HepG2 (cell line): ENCODE measurements at regions not wholly inside any gene's neighbourhood (a gene's known extent, or its start where the extent isn't known, plus 50 kb on each side); places are given as distances from the start of the nearest gene placed in this dataset.

ENCODE experiments used
- CREB1 ChIP-seq, 2 experiments: fragments of 450-650 bp in 1 of 2; IDR thresholded peaks; 2 replicates each; pipeline ENCODE4 v1.6.1; 2016 to 2017; ENCODE audit warnings: control low read depth in 1 of 2, mild to moderate bottlenecking in 1 of 2, missing compliant biosample characterization in 1 of 2, missing genetic modification characterization in 1 of 2
- ERF ChIP-seq: IDR thresholded peaks from 2 replicates; pipeline ENCODE4 v1.6.1; 2018; ENCODE audit warnings: missing biosample characterization, missing genetic modification reagents
- FOXO1 ChIP-seq: sonication (generic); formaldehyde crosslinking; IDR thresholded peaks from 2 replicates; pipeline ENCODE4 v1.4.0; 2020; ENCODE audit warnings: missing genetic modification reagents
- HNF4A ChIP-seq: sonication (generic); formaldehyde crosslinking; IDR thresholded peaks from 2 replicates; pipeline ENCODE4 v1.4.0; 2020; ENCODE audit warnings: missing genetic modification reagents
- HOMEZ ChIP-seq: IDR thresholded peaks from 2 replicates; pipeline ENCODE4 v1.6.1; 2016; ENCODE audit warnings: low read depth
- IKZF5 ChIP-seq: IDR thresholded peaks from 2 replicates; pipeline ENCODE4 v1.6.1; 2018; ENCODE audit warnings: missing genetic modification reagents, mild to moderate bottlenecking, missing compliant biosample characterization
- MEIS2 ChIP-seq: sonication (generic); formaldehyde crosslinking; IDR thresholded peaks from 2 replicates; pipeline ENCODE4 v1.9.0; 2021; ENCODE audit warnings: mild to moderate bottlenecking, missing genetic modification reagents
- MTA3 ChIP-seq: sonication (generic); formaldehyde crosslinking; IDR thresholded peaks from 2 replicates; pipeline ENCODE4 v1.4.0; 2020; ENCODE audit warnings: missing genetic modification reagents
- MXD3 ChIP-seq: IDR thresholded peaks from 2 replicates; pipeline ENCODE4 v1.6.1; 2016; ENCODE audit warnings: mild to moderate bottlenecking, missing biosample characterization, missing genetic modification reagents
- NAIF1 ChIP-seq: sonication (generic); formaldehyde crosslinking; IDR thresholded peaks from 2 replicates; pipeline ENCODE4 v1.5.0; 2020; ENCODE audit warnings: mild to moderate bottlenecking, missing genetic modification reagents, borderline replicate concordance
- NR2F2 ChIP-seq: IDR thresholded peaks from 2 replicates; pipeline ENCODE4 v1.6.1; 2012; ENCODE audit warnings: low read depth, inconsistent platforms, borderline replicate concordance
- RBFOX2 ChIP-seq: fragments of 200-400 bp; formaldehyde crosslinking; IDR thresholded peaks from 2 replicates; pipeline ENCODE4 v1.6.1; 2017; ENCODE audit warnings: low read depth, mild to moderate bottlenecking, low read length
- RXRB ChIP-seq: IDR thresholded peaks from 2 replicates; pipeline ENCODE4 v1.6.1; 2016; ENCODE audit warnings: borderline replicate concordance, missing genetic modification reagents, missing compliant biosample characterization
- SNAPC5 ChIP-seq: sonication (generic); formaldehyde crosslinking; IDR thresholded peaks from 2 replicates; pipeline ENCODE4 v1.8.1; 2023; ENCODE audit warnings: mild to moderate bottlenecking, missing genetic modification reagents, borderline replicate concordance
- SPEN ChIP-seq: sonication (generic); formaldehyde crosslinking; IDR thresholded peaks from 2 replicates; pipeline ENCODE4 v1.5.1; 2020; ENCODE audit warnings: low read depth, mild to moderate bottlenecking, missing genetic modification reagents
- SSRP1 ChIP-seq: IDR thresholded peaks from 2 replicates; pipeline ENCODE4 v1.6.1; 2016; ENCODE audit warnings: control low read depth
- STAG1 ChIP-seq: sonication (generic); formaldehyde crosslinking; IDR thresholded peaks from 2 replicates; pipeline ENCODE4 v1.4.0; 2020; ENCODE audit warnings: missing genetic modification reagents
- TFAP4 ChIP-seq: sonication (generic); IDR thresholded peaks from 2 replicates; pipeline ENCODE4 v1.6.1; 2016; ENCODE audit warnings: low read depth, borderline replicate concordance
- TRIM24 ChIP-seq: sonication (generic); formaldehyde crosslinking; IDR thresholded peaks from 2 replicates; pipeline ENCODE4 v1.8.0; 2022; ENCODE audit warnings: mild to moderate bottlenecking, missing genetic modification reagents
- ZEB1 ChIP-seq: IDR thresholded peaks from 2 replicates; pipeline ENCODE4 v1.6.1; 2012; ENCODE audit warnings: mild to moderate bottlenecking, low read depth, inconsistent platforms; ENCODE audit not compliant: insufficient replicate concordance
- ZFAT ChIP-seq: sonication (generic); formaldehyde crosslinking; conservative IDR thresholded peaks from 2 replicates; pipeline ENCODE4 v1.8.1; 2023; ENCODE audit warnings: missing genetic modification reagents, inconsistent platforms
- ZNF143 ChIP-seq: sonication (generic); formaldehyde crosslinking; IDR thresholded peaks from 2 replicates; pipeline ENCODE4 v1.4.0; 2020; ENCODE audit warnings: missing genetic modification reagents
- ZNF331 ChIP-seq: sonication (generic); formaldehyde crosslinking; IDR thresholded peaks from 2 replicates; pipeline ENCODE4 v1.4.0; 2020; ENCODE audit warnings: missing genetic modification reagents
- ZNF772 ChIP-seq: sonication (generic); formaldehyde crosslinking; IDR thresholded peaks from 2 replicates; pipeline ENCODE4 v1.5.0; 2020; ENCODE audit warnings: mild to moderate bottlenecking, missing genetic modification reagents
- ZUFSP ChIP-seq: sonication (generic); formaldehyde crosslinking; IDR thresholded peaks from 2 replicates; pipeline ENCODE4 v1.9.0; 2021; ENCODE audit warnings: missing genetic modification reagents, mild to moderate bottlenecking, borderline replicate concordance

GRCh38 chr10:78774999-78775711 lies 293.6 kb upstream of the ZMIZ1 start (continued):
- TF ChIP-seq MXD3 (CRISPR knock-in tag) (0 out of 2 replicates have a peak, but pooled peaks have one; percentile 31), TFAP4 (peak; percentile 89), RBFOX2 (no peak), FOXO1 (CRISPR knock-in tag) (no peak; the same call in 1 of the 2 replicates), ZNF772 (CRISPR knock-in tag) (0 out of 2 replicates have a peak, but pooled peaks have one; percentile 33), HNF4A (CRISPR knock-in tag) (peak; percentile 94), HOMEZ (CRISPR knock-in tag) (no peak), TRIM24 (CRISPR knock-in tag) (no peak), MEIS2 (CRISPR knock-in tag) (0 out of 2 replicates have a peak, but pooled peaks have one; percentile 51), SPEN (peak; percentile 29; the same call in 1 of the 2 replicates), ZEB1 (peak; percentile 34), CREB1 (IDR thresholded peaks at IDR 0.05) (peak; percentile 53; the same call in 1 of the 2 replicates), CREB1 (CRISPR knock-in tag; IDR thresholded peaks at IDR 0.05) (no peak; the same call in 1 of the 2 replicates), STAG1 (CRISPR knock-in tag) (peak; percentile 34), ZNF331 (CRISPR knock-in tag) (0 out of 2 replicates have a peak, but pooled peaks have one; percentile 15), ZUFSP (CRISPR knock-in tag) (no peak), RXRB (CRISPR knock-in tag) (0 out of 2 replicates have a peak, but pooled peaks have one; percentile 34), IKZF5 (CRISPR knock-in tag) (no peak), ERF (peak; percentile 23; the same call in 1 of the 2 replicates), ZNF143 (CRISPR knock-in tag) (no peak), SNAPC5 (CRISPR knock-in tag) (no peak), NR2F2 (0 out of 2 replicates have a peak, but pooled peaks have one; percentile 26), SSRP1 (CRISPR knock-in tag) (no peak), ZFAT (CRISPR knock-in tag) (no peak), NAIF1 (CRISPR knock-in tag) (no peak), MTA3 (no peak)
